ENCODE measurements at regions not wholly inside any gene's neighbourhood (a gene's known extent, or its start where the extent isn't known, plus 50 kb on each side); places are given as distances from the start of the nearest gene placed in this dataset.
"Not testable (repeated sequence)": the region's sequence is repeated elsewhere in the genome, so short reads cannot be mapped to it uniquely, and the experiment has no call there.

DNA sequence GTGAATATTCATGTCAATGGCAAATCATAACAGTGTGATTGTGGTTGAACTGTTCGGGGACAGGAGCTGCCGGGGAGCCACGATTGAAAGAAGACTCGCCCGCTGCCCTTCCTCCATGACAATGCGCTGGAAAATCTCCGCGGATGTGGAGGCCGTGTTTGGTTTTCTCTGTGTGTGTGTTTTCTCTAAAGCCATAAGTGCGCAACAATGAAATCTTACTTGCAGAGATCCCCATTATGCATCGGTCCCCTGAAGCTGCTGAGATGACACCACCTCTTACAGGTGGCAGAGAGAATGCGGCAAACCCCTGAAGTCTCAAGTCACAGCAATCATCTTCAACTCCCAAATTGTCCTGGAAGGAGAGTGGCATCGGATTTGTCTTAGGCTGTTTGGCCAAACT lies 442.3 kb upstream of the MKI67 start:
- DNase-seq = no peak

DNA sequence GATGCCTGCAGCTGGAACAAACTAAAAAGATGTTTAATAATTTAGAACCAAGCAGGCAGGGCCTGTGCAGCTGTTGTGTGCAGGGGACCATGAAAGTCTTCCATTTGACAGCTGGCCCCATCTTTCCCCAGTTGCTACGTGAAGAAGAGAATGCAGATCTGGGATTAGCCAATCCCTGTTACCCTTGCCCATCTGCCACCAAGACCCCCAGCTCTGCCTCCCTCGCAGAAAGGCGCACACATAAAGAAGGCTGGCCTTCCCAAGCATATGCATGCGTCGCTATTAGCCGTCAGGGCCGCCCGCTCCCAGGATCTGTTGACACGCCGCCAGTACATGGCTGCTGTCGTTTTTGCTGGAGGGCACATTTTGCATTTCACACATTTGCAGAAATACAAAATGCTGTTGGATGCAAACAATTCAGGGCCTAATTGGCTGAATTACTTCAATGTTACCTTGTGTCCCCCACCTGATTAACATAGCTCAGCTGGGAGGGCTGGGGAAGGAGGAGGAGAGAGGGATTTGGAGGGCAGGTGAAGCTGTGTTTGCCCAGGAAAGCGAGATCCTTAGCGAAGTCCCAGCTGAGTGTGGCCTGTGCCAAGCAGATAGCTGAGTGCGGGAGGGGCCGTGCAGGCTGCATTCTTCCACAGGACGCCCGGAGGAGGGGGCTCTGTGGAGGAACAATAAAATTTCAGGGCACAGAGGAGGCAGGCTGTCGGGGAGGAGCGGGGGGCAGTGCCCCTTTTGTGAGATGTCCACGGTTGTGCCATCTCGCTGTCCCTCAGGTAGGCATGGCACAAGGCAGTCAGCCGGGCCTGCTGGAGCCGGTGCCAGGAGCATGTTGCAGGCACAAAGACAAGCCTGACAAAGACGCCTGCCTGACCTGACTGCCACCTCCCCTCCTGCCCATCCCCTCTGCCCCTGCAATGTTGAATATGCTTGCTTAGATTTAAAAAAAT lies 443.0 kb upstream of the MKI67 start:
- DNase-seq = no peak

DNA sequence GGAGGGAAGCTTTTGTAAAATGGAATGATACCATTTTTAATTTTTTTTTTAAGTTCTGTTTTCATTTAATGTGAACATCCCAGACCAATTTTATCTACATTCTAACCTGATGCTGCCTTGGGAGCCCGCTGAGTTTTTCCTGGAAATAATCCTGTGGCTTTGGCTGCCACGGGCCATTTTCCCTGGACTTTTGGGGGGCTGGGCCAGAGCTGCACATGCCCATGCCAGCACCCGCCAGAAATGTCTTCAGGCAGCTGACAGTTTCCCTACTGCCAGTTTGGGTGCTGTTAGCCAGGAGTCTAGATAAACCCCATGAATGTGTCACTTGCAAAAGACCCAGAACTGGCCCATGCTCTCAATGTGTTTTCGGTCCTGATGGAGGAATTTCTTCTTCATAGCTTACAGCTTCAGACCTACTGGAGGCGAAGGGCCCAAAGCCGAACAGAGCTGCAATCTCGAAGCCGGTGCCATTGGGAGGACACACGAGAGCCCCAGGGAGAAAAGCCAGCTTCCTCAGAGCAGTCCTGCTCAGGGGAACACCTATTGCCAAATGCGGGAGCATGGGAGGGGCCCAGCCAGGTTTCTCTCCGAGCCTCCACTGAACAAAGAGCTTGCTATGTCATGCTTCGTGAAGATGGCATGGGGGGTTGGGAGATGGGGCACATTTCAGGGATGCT lies 444.2 kb upstream of the MKI67 start:
- DNase-seq = no peak

DNA sequence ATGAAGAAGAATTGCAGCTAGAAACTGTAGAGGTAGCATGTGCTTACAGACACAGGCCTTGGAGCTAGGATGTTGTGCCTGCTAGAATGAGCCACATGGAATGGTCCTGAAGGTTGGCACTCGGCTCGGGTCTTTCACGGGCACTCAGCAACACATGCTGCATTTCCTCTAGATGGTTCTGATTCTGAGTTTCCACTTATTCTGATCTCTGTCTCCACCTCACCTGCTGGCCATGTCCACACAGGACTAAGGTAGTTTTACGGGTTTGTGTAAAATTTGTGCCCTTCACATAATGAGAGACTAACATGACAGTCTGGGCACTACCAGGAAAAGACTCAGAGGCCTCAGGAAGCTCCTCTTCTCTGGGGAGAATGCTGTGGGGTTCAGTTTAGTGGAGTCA lies 444.8 kb upstream of the MKI67 start:
- DNase-seq = no peak

- no peak for DNase-seq
These were observed 445.5 kb upstream of the MKI67 start for GRCh38 chr10:128571745-128572144.

GRCh38 chr10:128572696-128573095 lies 446.5 kb upstream of the MKI67 start:
- DNase-seq = no peak

- no peak for DNase-seq
These were observed 447.1 kb upstream of the MKI67 start for GRCh38 chr10:128573281-128573845.

- DNase-seq = peak; percentile 17
These were observed 447.8 kb upstream of the MKI67 start for GRCh38 chr10:128573986-128574385.

- DNase-seq = peak; percentile 53
These were observed 448.5 kb upstream of the MKI67 start for GRCh38 chr10:128574581-128575210.

DNA sequence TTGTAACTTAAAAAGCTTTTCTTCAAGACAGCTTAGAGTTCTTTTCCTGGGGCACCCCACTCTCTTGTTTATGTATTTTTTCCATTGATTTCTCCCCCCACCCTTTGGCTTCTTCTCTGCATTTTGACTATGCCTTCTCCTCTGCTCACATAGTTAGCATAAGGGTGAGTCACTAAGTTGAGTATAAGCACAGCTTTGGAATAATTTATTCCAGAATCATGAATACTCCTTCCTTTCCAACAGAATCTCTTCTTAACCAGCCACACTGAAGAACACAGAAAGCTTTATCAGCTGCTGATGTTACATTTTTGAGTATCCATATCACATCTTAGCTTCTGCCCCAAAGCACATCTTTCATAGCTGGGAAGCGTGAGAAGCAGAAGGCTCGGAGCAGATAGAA lies 449.5 kb upstream of the MKI67 start:
- peak; percentile 55 for DNase-seq

GRCh38 chr10:128576336-128576735 lies 450.1 kb upstream of the MKI67 start:
- DNase-seq = no peak

DNA sequence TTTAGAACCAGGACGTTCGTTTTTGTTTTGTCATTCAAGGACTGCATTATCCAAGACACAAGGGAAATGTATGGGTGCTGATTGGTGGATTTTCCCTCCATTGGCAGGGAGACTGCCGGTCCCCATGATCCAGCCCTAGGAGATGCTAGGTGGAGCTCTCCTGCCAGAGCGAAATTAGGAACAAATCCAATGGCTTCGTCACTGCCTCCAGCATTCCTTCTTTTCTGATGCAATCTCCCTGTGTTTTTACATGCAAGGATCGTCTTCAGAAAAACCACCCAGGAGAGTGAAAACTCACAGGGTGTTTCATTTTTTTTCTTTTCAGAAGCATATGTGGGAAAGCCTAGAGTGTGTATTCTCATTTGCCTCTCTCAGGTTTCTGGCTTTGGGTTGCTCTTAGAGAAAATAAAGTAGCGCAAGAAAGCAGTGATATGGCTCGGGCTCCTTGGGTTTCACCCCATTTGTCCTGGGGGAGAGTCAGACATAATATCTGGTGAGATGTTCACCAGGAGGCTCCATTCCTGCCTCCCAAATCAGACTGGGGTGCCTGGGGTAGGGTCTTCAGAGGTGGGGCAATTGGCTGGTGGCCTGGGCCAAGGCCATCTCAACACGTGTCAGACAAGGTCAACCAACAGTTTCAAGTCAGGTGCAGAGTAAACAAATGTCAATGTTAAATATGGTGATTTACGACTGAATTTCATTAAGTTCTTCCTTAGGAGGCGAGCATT lies 450.9 kb upstream of the MKI67 start:
- DNase-seq = peak; percentile 96

DNA sequence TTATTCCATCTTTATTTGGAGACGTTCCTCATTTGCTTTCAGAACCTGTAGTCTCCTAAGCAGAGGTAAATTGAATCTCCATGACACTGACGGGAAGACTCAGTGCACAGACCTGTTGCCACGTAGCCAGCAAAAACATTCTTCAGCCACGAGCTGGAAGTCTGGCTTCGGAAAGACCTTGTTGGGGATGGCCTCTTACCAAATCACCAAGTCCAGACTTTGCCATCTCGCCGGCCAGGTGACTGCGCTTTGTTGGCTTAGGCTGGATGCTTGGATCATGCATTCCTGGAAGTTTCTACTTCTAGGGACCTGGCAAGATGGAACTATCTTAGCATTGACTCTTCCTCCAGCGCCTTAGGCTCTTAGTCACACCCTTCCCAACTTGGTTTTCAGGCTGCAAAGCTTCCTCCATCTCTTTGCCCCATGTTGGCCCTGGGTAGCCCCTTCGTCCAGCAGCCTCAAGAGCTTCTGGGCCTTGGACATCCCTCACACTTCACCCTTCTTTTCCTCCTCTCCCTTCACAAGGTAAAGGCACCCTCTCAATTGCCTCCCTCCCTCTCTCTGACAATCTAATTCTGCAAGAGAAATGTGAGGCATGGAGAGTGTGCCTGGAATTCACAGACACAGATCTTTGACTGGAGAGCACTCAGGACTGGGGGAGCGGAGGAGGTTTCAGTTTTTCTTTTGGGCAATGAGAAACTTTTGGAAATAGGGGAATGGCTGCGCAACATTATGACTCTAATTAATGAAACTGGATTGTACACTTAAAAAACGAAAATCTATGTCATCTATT lies 451.9 kb upstream of the MKI67 start:
- peak; percentile 11 for DNase-seq

GRCh38 chr10:128578766-128579165 lies 452.5 kb upstream of the MKI67 start:
- no peak for DNase-seq

DNA sequence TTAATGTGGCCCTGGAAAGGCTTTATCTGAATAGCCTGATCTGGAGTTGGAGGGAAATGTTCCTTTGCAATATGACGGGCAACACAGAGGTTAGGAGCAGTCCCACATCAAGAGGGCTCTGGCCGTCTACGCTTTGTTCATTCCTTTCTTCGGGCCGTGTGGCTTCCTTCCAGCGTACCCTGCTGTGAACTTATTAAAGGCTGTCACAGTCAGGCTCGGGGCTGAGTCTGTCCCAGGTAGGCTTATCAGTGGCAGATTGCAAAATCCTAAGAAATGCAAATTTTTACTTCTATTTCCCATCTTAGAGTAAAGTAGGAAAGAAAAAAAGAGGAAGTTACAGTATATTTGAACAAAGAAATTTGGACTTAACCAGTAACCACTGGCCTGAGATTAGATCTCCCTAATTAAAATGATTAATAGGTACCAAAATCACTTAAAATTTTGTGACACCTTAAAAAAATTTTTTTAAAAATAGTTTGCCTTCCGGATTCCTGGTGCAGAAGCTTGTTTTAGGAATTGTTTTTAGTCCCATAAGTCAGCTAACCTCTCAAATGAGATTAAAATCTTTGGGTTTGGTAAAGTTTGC lies 453.1 kb upstream of the MKI67 start:
- DNase-seq = no peak

- DNase-seq = no peak
These were observed 453.7 kb upstream of the MKI67 start for GRCh38 chr10:128579901-128580300.

- not testable (repeated sequence) for DNase-seq
These were observed 456.9 kb upstream of the MKI67 start for GRCh38 chr10:128583125-128583524.

DNA sequence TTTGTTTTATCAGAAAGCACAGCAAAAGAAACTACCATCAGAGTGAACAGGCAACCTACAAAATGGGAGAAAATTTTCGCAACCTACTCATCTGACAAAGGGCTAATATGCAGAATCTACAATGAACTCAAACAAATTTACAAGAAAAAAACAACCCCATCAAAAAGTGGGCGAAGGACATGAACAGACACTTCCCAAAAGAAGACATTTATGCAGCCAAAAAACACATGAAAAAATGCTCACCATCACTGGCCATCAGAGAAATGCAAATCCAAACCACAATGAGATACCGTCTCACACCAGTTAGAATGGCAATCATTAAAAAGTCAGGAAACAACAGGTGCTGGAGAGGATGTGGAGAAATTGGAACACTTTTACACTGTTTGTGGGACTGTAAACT lies 460.4 kb upstream of the MKI67 start:
- not testable (repeated sequence) for DNase-seq

- no peak for DNase-seq
These were observed 461.5 kb upstream of the MKI67 start for GRCh38 chr10:128587689-128588088.

GRCh38 chr10:128588402-128588801 lies 462.2 kb upstream of the MKI67 start:
- no peak for DNase-seq

DNA sequence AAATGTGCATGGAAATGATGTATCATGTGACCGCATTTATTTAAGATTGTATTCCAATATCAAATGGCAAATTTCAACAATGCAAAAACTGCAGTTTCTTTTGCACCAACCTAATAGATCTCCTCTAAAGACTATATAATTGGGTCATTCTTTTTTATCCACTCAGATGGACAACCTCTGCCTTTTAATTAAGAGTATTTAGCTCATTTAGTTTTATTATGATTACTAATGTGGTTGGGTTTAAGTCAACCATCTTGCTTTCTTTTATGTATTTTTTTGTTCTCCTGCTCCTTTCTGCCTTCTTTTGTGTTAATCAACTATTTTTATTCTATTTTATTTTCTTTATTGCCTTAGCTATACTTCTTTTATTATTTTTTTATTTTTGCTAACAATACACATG lies 468.5 kb upstream of the MKI67 start:
- DNase-seq = no peak

Measured in fibroblast of upper back skin (primary cell).